NCI-H2196 (cell line): ENCODE measurements at regions not wholly inside any gene's neighbourhood (a gene's known extent, or its start where the extent isn't known, plus 50 kb on each side); places are given as distances from the start of the nearest gene placed in this dataset.
"Not testable (repeated sequence)": the region's sequence is repeated elsewhere in the genome, so short reads cannot be mapped to it uniquely, and the experiment has no call there.

Source experiments
- DNase-seq: peaks from one replicate; lab custom pipeline; 2025; ENCODE audit not compliant: unreplicated experiment; lab: John Stamatoyannopoulos, UW

DNA sequence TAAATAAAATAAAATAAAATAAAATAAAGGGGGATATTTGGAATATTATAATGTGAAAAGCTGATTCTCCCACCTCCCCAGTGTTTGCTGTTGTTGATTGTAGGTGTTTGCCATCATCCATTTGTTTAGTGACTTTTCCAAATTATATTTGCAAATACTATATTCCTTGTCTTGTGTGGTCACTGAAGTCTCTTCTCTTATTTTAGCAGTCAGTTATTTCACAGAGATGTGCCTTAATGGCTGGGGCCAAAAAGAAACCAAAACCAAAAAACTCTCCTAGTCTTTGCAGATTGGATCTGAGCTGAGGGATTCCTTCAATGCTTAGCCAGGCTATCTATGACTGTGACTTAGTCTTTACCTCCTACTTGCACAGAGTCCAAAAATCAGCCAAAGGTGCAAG, 70.9 kb upstream of the ZNF169 start:
- DNase-seq = no peak

DNA sequence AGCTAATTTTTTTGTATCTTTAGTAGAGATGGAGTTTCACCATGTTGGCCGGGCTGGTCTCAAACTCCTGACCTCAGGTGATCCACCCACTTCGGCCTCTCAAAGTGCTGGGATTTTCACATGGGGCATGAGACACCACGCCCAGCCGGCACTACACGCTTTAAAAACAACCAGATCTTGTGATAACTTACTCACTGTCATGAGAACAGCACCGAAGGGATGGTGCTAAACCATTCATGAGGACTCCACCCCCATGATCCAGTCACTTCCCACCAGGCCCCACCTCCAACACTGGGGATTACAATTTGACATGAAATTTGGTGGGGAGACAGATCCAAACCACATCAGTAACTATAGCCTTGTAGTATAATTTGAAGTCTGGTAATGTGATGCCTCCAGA, 67.4 kb upstream of the ZNF169 start:
- not testable (repeated sequence) for DNase-seq

DNA sequence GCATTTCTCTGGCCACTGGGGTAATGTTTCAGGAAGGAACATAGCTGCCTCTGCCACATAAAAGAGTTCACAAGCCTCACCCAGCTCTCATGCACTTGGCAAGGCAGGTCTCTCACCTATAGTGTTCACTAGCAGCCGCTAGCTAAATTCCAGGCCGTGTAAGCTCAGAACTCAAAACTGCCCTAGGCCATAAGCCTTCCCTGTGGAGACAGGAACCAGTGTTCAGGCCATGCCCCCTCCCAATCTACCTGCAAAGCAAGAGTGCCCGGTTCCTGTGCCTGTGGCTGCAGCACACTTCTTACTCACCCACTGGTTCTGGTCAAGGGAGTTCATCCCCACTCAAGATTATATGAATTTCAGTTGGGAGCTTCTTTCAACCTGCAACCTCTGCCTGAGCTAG, 60.7 kb upstream of the ZNF169 start:
- no peak for DNase-seq

DNA sequence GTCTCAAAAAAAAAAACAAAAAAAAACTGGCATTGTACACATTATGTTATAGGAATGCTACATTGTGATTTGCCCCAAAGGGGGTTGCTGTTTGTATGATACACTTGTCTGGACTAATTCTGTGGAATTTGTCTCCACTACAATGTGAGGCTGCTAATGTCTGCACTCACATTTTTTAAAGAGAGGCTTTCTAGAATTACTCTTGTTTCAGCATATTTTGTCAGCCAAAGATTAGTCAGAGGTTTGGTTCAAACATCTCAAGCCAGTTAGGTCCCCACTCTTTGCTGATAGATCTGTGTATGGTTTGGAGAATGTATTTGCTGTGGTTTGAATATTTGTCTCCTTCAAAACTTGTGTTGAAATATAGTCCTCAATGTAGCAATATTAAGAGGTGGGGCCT, 59.3 kb upstream of the ZNF169 start:
- DNase-seq = no peak

DNA sequence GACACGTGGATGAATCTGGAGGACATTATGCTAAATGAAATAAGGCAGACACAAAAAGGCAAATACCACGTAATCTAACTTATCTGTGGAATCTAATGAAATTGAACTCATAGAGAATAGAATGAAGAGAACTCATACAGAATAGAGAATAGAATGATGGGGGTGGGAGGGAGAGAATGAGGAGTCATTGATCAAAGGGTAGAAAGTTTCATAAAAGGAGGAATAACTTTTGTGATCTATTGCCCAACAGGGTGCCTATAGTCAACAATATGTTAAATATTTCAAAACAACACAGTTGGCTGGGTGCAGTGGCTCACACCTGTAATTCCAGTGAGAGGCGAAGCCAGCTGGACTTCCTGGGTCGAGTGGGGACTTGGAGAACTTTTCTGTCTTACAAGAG, 54.9 kb upstream of the ZNF169 start:
- DNase-seq = no peak

DNA sequence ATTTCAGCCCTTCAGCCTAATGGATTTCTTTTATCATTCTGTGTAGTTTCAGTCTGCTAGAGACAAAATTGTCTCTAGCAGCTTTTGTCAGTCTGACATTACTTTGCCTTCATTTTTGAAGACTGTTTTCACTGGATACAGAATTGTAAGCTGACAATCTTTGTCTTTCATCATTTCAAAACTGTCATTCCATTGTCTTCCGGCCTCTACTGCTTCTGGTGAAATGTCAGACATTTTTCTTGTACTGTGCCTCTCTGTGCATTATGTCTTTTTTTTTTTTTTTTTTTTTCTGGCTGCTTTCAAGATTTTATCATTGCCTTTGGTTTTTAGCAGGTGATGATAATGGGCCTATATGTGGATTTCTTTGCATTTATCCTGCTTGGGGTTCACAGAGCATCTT, 51.3 kb upstream of the ZNF169 start:
- no peak for DNase-seq
